ENCODE measurements at regions not wholly inside any gene's neighbourhood (a gene's known extent, or its start where the extent isn't known, plus 50 kb on each side); places are given as distances from the start of the nearest gene placed in this dataset.

DNA sequence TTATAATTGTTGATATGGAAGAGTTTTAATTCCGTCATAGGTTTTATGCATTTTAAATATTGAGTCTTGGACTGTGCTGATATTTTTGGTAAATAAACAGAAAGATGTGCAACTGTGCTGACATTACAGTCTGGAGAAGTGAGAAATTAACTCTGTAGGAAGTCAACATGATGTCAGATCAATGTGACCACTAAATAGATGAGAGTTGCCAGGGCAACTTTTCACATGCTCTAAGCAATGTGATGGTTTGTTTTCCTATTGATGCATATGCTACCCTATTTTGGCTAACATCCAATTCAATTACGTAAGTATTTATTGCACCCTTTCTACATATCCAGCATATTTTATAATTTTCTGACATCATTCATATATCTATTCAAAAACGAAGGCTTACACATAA, 1109.3 kb downstream of the TSN start:
- Mint-ChIP-seq H3K4me1 (no peaks in the 10 kb centered on the region), H3K9me3 (no peaks in the 10 kb centered on the region), H3K27me3 (ENCODE audit: low read depth) (no peaks in the 10 kb centered on the region), H3K27ac (no peak overlapping the region), H3K4me3 (no peak overlapping the region), H3K36me3 (ENCODE audit: low read depth) (no peaks in the 10 kb centered on the region)
- TF ChIP-seq, protein P1, sequence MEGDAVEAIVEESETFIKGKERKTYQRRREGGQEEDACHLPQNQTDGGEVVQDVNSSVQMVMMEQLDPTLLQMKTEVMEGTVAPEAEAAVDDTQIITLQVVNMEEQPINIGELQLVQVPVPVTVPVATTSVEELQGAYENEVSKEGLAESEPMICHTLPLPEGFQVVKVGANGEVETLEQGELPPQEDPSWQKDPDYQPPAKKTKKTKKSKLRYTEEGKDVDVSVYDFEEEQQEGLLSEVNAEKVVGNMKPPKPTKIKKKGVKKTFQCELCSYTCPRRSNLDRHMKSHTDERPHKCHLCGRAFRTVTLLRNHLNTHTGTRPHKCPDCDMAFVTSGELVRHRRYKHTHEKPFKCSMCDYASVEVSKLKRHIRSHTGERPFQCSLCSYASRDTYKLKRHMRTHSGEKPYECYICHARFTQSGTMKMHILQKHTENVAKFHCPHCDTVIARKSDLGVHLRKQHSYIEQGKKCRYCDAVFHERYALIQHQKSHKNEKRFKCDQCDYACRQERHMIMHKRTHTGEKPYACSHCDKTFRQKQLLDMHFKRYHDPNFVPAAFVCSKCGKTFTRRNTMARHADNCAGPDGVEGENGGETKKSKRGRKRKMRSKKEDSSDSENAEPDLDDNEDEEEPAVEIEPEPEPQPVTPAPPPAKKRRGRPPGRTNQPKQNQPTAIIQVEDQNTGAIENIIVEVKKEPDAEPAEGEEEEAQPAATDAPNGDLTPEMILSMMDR (IDR thresholded peaks at IDR 0.05; ENCODE audit: unreplicated experiment in 3 of 3), result no peak

DNA sequence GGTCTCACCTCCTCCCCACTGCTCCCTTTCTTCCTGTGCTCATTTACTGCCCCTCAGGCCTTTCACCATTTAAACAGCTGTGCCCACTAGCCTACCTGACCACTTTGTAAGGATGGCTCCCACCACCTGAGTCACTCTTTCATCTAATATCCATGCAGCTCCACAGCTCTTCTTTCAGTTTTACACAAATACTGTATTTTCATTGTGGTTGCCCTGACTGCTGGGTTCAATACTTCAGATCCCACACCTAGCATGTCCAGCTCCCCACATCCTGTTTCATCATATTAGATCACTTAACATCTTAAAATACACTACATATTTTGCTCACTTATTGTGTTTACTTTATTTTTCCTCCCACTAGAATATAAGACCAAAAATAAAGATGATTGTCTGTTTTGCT, 1110.6 kb downstream of the TSN start:
- Mint-ChIP-seq H3K4me1 (no peaks in the 10 kb centered on the region), H3K9me3 (no peaks in the 10 kb centered on the region), H3K4me3 (no peak overlapping the region), H3K36me3 (ENCODE audit: low read depth) (no peaks in the 10 kb centered on the region), H3K27me3 (ENCODE audit: low read depth) (no peaks in the 10 kb centered on the region), H3K27ac (no peak overlapping the region)
- TF ChIP-seq, protein P1 (IDR thresholded peaks at IDR 0.05; ENCODE audit: unreplicated experiment in 3 of 3), result no peak

DNA sequence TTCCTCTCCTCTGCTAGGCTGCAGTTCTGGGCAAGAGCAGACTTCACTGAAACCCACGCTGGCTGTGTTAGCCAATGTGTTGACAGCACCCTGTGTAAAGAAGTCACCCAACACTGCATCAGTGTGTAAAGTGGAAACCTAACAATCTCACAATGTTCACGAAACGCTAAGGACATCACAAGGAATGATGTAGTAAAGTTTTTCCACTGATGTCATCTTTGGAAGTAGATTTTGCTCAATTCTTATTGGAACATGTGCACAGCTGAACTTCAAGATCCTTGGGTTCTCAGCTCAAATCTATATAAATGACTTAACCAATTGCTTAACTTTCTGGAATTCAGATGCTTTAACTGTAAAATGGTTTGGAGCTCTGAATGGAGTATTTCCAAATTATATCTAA, 1112.5 kb downstream of the TSN start:
- H3K27me3 Mint-ChIP-seq (ENCODE audit: low read depth), result no peaks in the 10 kb centered on the region
- H3K4me3 Mint-ChIP-seq, result no peak overlapping the region
- TF ChIP-seq, protein P1 (IDR thresholded peaks at IDR 0.05; ENCODE audit: unreplicated experiment in 3 of 3), result no peak
- no peak overlapping the region for H3K27ac Mint-ChIP-seq
- no peaks in the 10 kb centered on the region for H3K36me3 Mint-ChIP-seq (ENCODE audit: low read depth)
- H3K4me1 Mint-ChIP-seq, result no peaks in the 10 kb centered on the region
- H3K9me3 Mint-ChIP-seq, result no peaks in the 10 kb centered on the region

DNA sequence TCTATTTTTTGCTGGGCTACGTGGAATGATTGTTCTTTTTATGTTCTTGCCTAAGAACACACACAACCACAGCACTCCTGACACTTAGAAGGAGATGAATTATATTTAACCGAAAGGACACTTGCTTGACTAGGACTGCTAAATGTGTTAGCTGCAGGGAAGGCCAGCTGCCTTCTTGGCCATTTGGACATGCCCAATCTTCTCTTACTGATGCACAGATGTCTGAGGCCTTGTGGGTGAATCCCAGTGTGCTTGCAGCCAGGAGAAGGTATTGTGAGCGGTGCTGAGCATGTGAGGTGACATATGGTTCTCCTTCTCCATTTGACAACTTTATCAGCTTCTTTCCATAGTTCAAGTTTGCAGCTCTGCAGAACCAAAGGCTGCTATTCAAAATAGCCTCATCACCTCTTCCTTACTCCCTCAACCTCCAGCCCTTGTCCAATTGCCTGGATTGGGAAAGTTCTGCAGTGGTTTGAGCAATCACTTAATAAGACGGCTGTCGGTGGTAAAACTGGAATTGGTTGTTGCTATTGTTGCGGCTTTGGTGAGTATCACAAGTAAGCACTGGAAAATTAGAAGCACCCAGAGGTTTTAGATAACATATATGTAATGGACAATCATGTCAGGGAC, 1113.3 kb downstream of the TSN start:
- no peak overlapping the region for H3K4me3 Mint-ChIP-seq
- H3K4me1 Mint-ChIP-seq, result no peaks in the 10 kb centered on the region
- no peaks in the 10 kb centered on the region for H3K9me3 Mint-ChIP-seq
- H3K27ac Mint-ChIP-seq, result no peak overlapping the region
- H3K36me3 Mint-ChIP-seq (ENCODE audit: low read depth), result no peaks in the 10 kb centered on the region
- no peaks in the 10 kb centered on the region for H3K27me3 Mint-ChIP-seq (ENCODE audit: low read depth)
- TF ChIP-seq, protein P1 (IDR thresholded peaks at IDR 0.05; ENCODE audit: unreplicated experiment in 3 of 3), result no peak

DNA sequence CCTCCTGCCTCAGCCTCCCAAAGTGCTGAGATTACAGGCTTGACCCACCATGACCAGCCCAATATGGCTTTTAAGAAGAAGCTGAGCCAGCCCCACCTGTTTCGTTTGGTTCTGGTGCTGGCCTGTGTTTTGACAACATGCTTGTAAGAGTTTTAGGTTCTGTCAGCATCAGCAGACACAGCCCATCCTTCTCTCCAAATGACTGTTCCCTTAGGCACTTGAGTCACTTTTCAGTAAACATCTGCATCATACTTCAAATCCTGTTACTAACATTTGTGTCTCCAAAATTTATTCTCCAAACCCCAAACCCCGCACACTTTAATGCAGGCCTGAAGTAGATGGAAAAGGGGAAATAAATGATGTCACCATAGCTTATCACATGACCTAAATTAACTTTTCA, 1118.5 kb downstream of the TSN start:
- Mint-ChIP-seq H3K27me3 (ENCODE audit: low read depth) (no peaks in the 10 kb centered on the region), H3K27ac (no peak overlapping the region), H3K4me3 (no peak overlapping the region), H3K4me1 (no peaks in the 10 kb centered on the region), H3K36me3 (ENCODE audit: low read depth) (no peaks in the 10 kb centered on the region), H3K9me3 (no peaks in the 10 kb centered on the region)
- TF ChIP-seq, protein P1 (IDR thresholded peaks at IDR 0.05; ENCODE audit: unreplicated experiment in 3 of 3), result no peak

DNA sequence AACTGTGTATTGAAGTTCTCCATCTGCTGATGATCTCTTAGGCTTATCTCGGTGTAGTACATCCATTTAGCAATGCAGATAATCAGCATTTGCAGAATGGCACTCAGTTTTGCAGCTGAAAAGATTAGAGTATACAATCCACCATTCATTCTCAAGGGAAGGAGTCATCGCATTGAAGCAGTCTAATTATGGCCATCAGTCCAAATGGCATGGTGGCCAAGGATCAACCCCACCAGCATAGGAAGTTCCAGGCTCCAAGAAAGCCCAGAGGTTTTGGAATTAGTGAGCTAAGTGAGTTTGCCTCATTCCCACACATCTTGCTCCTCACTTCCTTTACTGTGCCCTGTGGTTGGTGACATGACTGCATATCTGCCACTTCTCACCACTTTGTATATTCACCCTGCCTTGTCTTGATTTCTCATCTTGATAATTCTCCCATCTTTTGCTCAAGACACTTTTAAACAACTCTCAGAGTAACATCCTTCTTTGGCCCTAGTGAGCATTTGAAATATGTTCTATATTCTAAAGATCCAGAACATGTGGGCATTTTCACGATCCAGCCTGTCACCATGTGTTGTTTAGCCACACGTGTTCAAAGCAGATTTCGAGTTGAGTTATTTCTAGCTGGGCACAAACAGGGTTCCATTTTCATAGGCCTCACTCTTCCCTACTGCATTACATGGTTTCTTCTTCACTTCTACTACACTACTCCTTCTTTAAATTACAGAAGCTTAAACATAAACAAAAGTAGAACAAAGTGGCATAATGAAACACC, 1119.8 kb downstream of the TSN start:
- H3K27ac Mint-ChIP-seq, result no peak overlapping the region
- no peak overlapping the region for H3K4me3 Mint-ChIP-seq
- no peaks in the 10 kb centered on the region for H3K36me3 Mint-ChIP-seq (ENCODE audit: low read depth)
- no peaks in the 10 kb centered on the region for H3K27me3 Mint-ChIP-seq (ENCODE audit: low read depth)
- H3K9me3 Mint-ChIP-seq, result no peaks in the 10 kb centered on the region
- H3K4me1 Mint-ChIP-seq, result no peaks in the 10 kb centered on the region
- TF ChIP-seq, protein P1 (IDR thresholded peaks at IDR 0.05; ENCODE audit: unreplicated experiment in 3 of 3), result no peak
